GM20000 (cell line): ENCODE measurements at regions not wholly inside any gene's neighbourhood (a gene's known extent, or its start where the extent isn't known, plus 50 kb on each side); places are given as distances from the start of the nearest gene placed in this dataset.

ENCODE experiments used
- DNase-seq: peaks from one replicate; pipeline ENCODE4 v3.0.0; 2012; ENCODE audit warnings: low spot score
- TF ChIP-seq, protein P1 (sequence below): IDR thresholded peaks from 2 replicates; pipeline ENCODE4 v1.5.1; 2012; ENCODE audit warnings: mild to moderate bottlenecking, control low read depth; ENCODE audit errors: extremely low read depth, missing control alignments

- TF ChIP-seq, protein P1, sequence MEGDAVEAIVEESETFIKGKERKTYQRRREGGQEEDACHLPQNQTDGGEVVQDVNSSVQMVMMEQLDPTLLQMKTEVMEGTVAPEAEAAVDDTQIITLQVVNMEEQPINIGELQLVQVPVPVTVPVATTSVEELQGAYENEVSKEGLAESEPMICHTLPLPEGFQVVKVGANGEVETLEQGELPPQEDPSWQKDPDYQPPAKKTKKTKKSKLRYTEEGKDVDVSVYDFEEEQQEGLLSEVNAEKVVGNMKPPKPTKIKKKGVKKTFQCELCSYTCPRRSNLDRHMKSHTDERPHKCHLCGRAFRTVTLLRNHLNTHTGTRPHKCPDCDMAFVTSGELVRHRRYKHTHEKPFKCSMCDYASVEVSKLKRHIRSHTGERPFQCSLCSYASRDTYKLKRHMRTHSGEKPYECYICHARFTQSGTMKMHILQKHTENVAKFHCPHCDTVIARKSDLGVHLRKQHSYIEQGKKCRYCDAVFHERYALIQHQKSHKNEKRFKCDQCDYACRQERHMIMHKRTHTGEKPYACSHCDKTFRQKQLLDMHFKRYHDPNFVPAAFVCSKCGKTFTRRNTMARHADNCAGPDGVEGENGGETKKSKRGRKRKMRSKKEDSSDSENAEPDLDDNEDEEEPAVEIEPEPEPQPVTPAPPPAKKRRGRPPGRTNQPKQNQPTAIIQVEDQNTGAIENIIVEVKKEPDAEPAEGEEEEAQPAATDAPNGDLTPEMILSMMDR, result no peak
- DNase-seq, result no peak
Measured at GRCh38 chr2:125543968-125544514, 1111.9 kb upstream of the GYPC start.

GRCh38 chr2:125553768-125554167, 1102.2 kb upstream of the GYPC start:
- TF ChIP-seq, protein P1, result no peak
- DNase-seq, result no peak

DNA sequence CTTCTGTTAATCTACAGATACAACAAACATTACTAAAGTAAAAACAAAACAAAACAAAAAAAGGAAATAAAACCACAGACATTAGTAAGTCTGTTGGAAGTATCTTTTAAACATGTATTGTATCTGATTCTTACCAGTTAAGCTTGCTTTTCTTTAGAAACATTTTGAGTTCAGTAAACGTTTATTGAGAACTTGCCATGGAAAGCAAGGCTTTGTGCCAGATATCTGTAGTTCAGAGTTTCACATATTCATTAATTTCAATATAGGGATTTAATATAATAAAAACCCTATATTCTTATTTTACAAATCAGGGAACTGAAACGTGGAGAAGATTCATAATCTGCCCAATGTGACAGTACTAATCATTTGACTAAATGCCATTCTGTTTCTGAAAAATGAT, 1101.0 kb upstream of the GYPC start:
- TF ChIP-seq, protein P1, result no peak
- DNase-seq, result no peak

DNA sequence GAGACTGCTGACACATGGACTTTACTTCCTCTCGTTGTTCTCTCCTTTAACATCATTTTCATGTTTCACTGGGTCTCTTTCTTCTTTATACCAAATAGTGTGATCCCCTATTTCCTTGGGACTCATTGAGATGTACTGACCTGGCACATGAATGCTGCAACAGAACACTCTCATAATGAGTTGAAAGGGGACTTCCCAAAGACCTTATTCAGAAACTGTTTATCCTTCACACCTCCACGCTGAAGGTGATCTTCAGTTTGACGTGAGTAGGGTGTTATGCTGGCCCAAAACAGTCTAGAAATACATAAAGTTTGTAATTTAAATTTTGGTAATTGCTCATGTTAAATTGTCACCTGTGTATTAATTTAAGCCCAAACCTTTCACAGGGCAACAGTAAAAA, 1096.8 kb upstream of the GYPC start:
- no peak for DNase-seq
- TF ChIP-seq, protein P1, result no peak

DNA sequence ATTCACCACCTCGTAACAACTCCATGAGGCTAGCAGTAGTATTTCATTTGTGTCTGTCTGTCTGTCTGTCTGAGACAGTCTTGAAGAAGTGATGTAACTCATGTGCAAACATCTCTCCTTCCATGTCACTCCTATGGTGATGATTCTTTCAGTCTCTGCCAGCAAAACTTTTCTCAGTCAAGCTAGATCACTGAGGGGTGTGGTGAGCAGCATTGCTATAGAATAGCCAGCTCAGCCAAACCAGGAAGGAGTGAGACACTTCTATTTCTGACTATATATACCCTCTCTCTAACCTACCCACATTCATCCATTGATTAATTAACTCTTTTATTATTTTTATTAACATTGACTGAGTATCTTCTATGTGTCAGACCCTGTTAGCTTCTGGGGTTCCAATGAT, 1095.1 kb upstream of the GYPC start:
- no peak for DNase-seq
- TF ChIP-seq, protein P1, result no peak

- no peak for DNase-seq
- TF ChIP-seq, protein P1, result no peak
Measured at GRCh38 chr2:125561302-125561701, 1094.7 kb upstream of the GYPC start.

GRCh38 chr2:125562924-125563323, 1093.0 kb upstream of the GYPC start:
- no peak for DNase-seq
- TF ChIP-seq, protein P1, result no peak

- no peak for DNase-seq
- TF ChIP-seq, protein P1, result no peak
Measured at GRCh38 chr2:125564471-125564870, 1091.5 kb upstream of the GYPC start.
